NAMALWA (cell line): ENCODE measurements at regions not wholly inside any gene's neighbourhood (a gene's known extent, or its start where the extent isn't known, plus 50 kb on each side); places are given as distances from the start of the nearest gene placed in this dataset.
A peak's percentile ranks its signal among the peaks of the same experiment; 100 is the strongest.
"Not testable (repeated sequence)": the region's sequence is repeated elsewhere in the genome, so short reads cannot be mapped to it uniquely, and the experiment has no call there.

Source experiments
- DNase-seq: peaks from one replicate; pipeline ENCODE4 v3.0.0-alpha.2; 2015; ENCODE audit warnings: low spot score

DNA sequence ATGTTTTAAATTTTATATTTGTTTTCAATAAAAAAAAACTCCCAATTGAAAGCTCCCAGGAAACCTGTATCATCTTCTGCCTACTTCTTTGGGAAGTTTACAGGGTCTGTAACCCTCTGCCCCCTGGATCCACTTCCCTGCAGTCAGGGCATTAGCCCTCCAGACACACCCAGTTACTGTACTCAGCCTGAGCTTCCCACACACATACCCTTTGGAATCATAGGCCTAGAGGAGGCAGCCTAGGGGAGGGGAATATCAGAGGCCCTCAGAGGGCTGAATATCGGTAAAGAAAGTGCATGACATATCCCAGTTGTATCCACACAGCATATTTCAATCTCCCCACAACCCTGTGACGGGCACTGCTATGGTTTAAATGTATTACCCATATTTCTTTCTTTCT lies 56.2 kb upstream of the TFPI start:
- DNase-seq = not testable (repeated sequence)

DNA sequence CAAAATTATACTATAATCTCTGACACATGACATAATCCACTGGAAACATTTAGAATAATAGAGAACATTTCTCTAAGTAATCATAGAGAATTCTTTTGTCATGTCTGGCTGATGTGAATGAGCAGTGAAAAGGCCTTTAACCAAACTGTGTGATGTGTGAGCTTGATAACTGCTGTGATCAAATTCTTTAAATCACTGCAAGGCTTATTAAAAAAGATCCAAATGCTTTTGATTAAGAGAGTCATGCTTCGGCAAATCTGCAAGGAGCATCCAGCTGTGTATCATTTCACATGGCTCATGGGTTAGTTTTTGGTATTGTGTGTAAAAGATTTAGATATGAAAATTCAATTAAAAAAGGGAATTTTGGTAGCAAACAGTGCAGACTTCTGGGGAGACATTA lies 58.6 kb upstream of the TFPI start:
- DNase-seq = no peak

DNA sequence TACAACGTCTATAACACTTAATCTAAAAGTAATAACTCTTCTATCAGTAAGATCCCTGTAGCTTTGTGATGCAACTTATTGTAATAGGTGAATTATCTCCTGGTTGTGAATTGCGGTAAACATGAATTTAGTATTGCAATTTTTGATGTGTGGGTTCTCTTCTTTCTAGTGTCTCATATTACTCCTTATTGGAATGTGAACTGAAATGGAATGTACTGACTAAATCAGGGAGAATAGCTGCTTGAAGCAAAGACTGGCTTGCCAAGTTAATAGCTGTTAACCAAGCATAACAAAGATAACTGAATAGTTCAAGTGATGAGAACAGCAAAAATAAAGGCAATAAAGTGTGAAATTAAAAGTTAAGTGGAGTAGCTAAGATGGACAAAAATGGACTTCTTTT lies 60.5 kb upstream of the TFPI start:
- DNase-seq = no peak

DNA sequence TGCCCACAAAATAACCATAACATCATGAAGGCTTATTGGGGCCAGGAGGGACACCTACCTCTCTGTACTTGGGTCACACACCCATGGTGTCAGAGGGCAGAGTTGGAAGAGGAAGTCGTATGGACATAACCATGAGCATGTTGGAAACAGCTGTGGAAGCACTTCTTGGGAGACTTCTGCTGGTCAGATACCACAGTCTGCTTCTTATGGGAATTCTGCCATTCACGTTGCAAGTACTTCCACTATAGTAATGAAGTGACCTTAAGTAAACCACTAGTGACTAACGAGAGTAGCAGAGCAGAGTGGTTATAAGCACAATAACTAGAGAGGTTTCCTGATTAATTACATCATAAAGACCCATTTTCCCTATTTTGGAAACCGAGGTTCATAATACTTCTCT lies 61.1 kb upstream of the TFPI start:
- DNase-seq = no peak

DNA sequence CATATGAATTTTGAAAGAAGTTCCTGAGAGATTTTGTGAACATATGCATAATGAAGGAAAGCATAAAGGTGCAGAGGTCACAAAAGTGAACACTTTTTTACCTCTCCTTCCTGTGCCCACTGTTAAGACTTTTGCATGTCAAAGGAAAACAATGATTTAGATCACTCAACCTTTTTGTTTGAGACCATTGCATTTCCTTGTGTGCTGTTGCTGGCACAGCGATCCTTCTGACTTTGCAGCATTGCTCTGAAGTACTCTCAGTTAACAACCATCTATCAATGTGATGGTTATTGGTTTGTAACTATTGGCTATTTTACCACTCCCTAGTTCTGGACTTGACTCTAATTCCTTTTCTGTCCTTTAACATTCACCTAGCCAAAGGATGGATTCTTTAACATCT lies 61.7 kb upstream of the TFPI start:
- no peak for DNase-seq

DNA sequence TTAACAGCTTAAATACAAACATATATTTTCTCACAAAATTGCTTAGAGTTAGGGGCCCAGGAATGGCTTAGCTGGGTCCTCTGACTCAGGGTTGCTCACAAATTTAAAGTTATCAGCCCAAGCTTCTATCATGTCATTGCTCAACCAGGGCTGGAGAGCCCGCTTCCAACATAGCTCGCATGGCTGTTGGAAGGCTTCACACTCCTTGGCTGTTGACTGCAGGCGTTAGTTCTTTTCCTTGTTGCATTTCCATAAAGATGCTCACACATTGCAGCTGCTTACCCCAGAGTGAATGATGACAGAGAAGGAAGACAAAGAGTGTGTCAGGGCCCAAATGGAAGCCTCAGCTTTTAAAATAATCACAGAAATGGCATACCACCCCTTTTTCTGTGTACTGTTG lies 62.9 kb upstream of the TFPI start:
- no peak for DNase-seq

DNA sequence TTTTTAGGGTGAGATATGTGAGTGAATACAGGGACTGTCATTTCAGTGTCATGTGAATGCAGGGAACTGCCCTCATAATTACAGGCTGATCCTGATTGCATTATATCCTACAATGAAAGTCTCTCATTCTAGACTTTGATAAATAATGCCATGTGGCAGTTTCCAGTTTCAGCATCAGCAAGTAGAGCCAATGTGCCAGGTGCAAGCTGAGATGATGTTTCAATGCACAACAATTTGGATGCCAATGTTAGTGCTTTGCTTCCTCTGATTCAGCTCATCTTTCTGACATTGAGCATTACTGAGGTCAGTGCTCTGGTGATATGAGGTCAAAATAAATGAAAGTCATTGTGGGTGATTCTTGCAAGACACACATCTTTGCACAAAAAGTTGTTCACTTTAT lies 63.7 kb upstream of the TFPI start:
- DNase-seq = no peak

DNA sequence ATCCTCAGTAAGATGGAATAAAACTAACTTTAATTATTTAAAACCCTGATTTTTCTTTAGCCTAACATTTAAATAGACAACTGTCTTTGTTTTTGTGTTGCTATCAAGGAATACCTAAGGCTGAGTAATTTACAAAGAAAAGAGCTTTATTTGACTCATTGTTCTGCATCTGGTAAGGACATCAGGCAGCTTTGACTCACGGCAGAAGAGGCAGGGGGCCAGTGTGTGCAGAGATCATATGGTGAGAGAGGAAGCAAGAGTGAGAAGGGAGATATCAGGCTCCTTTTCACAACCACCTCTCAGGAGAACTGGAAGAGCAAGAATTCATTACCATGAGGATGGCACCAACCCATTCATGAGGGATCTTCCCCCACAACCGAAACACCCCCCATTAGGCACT lies 64.6 kb upstream of the TFPI start:
- DNase-seq = no peak

DNA sequence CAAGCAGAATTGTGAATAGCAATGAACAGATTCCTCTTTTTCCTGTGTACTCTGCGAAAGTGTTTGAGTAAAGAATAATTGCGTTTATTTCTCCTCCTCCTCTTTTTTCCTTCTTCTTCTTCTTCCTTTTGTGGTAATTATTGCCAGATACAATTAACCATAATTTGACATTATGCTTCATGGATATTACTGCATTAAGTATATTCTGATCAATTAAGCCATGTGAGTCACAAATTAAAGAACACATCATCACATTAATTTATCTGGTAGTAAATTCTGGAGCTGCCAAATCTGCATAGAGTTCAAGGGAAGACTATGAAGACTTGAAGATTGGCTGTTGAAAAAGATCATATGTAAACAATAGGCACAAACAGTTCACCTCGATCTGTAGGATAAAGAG lies 72.9 kb upstream of the TFPI start:
- DNase-seq = no peak

DNA sequence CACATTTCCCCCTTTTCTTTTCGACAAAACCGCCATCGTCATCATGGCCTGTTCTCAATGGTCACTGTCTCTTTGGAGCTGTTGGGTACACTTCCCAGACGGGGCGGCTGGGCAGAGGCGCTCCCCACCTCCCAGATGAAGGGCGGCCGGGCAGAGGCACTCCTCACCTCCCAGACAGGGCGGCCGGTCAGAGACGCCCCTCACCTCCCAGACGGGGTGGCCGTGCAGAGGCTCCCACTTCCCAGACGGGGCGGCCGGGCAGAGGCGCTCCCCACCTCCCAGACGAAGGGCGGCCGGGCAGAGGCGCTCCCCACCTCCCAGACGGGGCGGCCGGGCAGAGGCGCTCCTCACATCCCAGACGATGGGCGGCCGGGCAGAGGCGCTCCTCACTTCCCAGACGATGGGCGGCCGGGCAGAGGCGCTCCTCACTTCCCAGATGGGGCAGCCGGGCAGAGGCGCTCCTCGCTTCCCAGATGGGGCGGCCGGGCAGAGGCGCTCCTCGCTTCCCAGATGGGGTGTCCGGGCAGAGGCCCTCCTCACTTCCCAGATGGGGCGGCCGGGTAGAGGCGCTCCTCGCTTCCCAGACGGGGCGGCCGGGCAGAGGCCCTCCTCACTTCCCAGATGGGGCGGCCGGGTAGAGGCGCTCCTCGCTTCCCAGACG lies 82.6 kb upstream of the TFPI start:
- DNase-seq = not testable (repeated sequence)

DNA sequence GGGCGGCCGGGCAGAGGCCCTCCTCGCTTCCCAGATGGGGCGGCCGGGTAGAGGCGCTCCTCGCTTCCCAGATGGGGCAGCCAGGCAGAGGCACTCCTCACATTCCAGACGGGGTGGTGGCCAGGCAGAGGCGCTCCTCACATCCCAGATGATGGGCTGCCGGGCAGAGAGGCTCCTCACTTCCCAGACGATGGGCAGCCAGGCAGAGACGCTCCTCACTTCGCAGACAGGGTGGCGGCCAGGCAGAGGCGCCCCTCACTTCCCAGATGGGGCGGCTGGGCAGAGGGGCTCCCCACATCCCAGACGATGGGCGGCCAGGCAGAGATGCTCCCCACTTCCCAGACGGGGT lies 83.1 kb upstream of the TFPI start:
- DNase-seq = not testable (repeated sequence)

DNA sequence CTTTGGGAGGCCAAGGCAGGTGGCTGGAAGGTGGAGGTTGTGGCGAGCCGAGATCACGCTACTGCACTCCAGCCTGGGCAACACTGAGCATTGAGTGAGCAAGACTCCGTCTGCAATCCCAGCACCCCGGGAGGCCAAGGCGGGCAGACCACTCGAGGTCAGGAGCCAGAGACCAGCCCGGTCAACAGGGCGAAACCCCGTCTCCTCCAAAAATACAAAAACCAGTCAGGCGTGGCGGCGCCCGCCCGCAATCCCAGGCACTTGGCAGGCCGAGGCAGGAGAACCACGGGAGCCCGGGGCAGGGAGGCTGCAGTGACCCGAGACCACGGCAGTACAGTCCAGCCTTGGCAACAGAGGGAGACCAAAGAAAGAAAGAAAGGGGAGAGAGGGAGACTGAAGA lies 83.5 kb upstream of the TFPI start:
- not testable (repeated sequence) for DNase-seq

DNA sequence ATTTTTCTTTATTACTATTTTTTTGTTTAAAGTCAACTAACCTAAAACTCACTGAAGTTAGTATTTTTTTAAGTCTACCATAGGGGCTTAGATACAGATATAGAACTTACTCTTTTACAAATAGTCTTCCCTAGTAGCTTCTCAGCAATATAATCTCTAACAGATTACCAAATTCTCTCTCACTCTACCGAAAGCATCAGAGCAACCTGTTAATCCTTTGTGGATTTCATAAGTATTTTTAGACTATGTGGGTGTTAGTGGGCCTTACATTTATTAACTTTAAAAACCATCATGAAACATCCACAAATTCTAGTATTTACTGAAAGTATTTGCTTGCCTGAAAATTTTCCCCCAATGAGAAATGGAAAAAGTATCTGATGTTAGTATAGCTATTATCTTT lies 84.6 kb upstream of the TFPI start:
- no peak for DNase-seq

DNA sequence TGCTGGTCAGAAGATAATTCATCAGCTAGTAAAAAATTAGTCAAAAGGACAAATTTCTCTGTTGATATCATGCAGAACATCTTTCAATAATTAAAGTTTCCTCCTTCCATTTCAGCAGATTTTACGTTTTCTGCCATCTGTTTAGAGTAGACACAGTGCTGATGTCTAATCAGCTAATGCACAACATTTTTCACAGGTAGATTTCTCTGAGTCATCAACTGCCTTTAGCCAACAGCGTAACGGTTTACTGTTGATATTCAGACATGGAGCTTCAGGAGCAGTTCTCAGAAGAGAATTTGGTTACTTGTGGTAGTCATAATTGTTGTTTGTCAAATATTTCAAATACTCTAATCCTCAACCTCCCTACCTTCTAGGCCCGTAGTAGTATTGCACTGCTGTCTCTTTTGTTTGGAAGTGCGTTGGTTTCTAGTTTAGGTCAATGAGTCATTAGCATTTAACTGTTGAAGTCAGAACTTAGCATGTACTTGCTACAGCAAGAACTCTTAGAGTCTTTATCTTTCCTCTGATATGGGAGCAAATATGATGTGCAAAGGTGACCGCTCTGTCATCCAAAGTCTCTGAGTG lies 86.8 kb upstream of the TFPI start:
- no peak for DNase-seq

DNA sequence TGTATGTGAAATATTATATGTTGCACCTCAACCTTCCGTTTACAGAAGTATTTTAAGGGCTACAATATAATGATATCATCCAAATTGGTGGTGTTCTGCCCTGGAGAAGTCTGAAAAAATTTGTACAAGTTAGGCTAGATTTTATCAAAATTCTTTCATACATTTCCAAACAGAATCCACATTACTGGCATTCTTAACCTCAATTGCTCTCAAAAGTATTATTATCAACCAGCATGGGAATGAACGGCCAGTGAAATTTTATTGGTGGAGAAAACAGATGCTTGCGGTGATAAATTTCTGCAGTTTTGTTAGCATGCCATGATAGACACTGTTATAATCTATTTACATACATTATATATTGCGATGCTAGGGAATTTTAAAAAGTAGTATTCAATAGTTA lies 88.3 kb upstream of the TFPI start:
- no peak for DNase-seq

DNA sequence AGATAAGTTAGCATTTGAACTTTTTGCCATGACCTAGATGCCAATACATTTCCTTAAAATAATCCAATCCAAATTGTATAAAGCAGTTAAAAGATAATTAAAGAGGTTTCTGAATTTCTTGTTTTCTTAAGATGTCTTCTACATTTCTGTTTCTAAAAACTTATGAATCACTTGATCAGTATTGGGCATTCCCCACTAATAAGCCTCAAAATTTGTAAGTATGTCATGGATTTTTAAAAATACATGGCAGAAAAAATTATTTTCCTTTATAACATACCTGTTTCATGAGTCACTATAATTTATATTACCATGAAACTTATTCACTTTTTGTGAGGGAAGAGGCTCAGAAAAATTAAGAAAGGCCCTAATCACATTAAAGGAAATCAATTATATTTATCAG lies 90.3 kb upstream of the TFPI start:
- no peak for DNase-seq

DNA sequence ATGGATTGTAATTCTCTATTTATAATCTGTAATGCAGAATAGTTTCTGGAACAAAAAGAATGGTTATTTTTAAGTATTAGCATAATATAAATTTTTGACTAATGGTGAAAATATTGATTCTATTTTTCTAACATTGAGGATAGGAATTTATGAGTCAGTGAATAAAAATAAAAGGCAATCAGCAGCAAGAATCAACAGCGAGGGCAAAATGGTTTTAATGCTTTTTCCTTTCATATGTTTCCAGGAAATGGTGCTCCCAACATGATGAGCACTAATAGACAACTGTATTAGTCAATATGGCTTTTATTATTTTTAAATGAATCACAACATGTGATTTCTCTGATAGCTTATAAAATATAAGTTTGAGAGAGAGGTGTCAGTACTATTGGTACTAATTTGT lies 90.7 kb upstream of the TFPI start:
- DNase-seq = no peak

DNA sequence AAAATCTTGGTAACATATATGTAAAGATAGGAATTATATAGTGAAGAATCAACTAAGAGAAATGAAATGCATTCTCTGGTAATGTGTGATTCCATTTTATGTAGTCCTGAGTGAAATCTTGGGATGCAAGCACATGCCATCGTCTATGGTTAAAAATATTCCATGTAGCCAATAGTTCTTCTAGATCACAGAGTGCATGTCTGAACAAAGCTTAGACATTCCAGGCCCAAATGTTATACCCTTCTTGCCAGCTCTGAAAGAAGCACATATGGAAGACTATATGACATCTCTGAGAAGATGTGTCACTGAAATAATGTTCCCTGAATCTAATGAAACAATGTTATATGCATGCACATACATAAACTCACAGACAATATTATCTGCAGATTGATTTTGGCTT lies 92.3 kb upstream of the TFPI start:
- DNase-seq = no peak

DNA sequence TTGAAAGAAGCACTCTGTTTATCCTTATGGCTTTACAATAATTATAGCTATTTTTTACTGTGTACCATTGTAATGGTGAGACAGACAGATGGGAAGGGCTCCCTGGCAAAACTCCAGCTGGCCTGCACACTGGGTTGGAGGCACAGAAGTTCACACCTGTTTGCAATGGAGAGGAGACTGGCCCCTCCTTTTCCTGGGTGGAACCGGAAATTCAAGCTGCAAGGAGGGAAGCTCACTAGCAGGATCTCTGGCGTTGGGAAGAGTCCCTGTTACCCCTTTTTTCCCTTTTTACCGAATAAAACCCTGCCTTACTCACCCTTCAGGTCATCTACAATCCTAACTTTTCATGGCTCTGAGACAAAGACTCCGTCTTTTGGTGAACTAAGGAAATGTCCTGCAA lies 100.3 kb upstream of the TFPI start:
- DNase-seq = no peak

DNA sequence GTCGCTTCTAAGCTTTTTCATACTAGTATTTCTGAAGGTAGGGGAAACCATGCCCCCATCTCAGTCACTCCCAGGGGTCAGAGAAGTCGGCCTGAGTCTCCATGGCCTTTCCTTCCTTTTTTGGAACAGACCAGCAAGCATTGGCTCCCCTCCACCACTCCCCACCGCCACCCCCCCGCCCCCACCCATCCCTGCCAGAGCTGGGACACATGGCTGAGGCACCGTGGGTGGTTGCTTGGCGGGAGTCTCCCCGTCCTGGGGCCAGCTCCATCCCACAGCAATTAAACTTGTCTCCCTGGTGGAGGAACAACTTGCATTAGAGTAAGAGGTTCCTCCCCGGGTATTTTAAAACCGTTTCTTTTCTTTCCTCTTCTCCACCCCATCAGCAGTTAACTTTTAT lies 100.8 kb upstream of the TFPI start:
- DNase-seq = no peak

DNA sequence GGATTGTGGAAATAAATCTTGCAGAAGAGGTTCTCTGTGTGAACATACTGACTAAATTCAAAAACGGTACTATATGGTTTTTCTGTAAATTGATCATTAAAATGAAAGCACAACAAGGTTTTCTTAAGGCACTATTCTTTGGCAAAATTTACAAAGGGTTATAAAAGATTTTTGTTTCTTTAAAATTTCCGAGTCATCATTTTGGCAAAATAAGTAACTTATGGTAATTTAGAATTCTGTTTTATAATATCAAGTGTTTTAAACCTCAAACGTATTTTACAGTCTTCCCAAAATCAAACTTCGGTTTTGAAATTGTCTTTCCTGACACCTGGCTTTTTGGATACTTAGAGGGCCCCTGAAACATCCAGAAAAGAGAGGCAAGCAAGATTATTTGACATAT lies 101.9 kb upstream of the TFPI start:
- DNase-seq = no peak

DNA sequence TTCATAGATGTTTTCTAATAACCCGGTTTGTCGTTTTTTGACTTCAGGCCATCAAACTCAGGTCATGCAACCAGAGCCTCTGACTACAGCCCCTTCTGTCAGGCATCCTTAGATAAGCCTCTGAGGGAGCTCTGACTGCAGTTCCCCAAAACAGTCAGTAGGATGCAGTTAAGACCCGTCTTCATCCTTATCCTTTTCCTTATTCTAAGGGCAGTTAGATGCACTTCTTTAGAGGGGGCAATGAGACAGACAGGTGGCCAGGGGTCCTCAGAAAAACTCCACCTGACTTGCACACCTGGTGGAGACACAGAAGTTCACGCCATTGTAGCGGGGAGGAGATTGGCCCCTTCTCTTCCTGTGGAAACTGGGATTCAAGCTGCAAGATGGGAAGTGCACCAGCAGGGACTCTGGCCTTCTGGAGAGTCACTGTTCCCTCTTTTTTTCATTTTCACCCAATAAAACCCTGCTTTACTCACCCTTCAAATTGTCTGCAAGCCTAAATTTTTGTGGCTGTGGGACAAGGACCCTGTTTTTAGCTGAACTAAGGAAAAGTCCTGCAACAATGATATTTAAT lies 104.8 kb upstream of the TFPI start:
- peak; percentile 37 for DNase-seq

DNA sequence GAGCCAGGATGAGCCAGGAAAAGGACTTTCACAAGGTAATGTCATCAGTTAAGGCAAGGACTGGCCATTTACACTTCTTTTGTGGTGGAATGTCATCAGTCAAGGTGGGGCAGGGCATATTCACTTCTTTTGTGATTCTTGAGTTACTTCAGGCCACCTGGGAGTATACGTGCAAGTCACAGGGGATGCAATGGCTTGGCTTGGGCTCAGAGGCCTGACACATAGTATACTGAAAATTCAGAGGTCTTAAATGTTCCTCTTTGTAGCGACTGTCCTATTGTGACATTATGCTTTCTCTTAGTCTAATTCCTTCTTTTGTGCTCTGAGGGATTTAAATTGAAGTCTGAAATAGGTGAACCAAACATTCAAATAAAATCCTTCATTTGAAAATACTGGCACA lies 121.8 kb upstream of the TFPI start:
- DNase-seq = not testable (repeated sequence)

DNA sequence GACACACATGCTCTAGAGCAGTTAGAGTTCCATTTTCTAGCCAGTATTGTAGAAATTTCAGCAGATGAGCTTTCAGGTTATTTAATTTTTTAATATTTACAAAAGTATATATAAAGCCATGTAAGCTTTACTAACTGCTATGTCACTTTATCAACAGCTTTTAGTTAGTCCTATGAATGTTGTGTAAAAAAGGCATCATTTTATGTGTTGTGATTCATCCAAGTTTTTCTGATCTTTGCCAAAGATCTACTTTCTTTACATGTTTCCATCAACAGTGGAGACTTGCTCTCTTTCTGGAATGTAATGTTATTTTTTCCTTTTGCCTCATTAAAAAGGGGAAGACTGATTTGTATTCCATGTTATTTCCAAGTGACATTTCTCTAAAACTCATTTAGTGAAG lies 125.2 kb upstream of the TFPI start:
- no peak for DNase-seq
